ENCODE measurements at regions not wholly inside any gene's neighbourhood (a gene's known extent, or its start where the extent isn't known, plus 50 kb on each side); places are given as distances from the start of the nearest gene placed in this dataset.

DNA sequence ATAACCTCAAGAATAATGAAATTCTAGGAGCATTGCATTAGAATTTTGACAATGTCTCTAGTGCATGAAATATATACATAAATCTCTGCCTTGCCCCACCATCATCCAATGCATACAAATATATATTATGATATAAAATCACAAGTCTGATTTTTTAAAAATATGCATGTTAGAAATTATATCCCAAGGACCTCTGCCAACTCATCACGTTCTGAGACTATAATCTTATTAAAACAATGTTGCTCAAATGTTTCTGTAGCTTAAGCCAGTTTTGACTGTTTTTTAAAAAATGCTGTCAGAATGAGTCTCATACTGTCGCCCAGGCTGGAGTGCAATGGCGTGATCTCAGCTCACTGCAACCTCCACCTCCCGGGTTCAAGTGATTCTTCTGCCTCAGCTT, 287.0 kb upstream of the SOX4 start:
- Histone ChIP-seq H3K79me2 (ENCODE audit: insufficient read depth, low read depth) (no peaks in the 10 kb centered on the region), H3K9ac (no peak overlapping the region), H3K4me3 (IDR thresholded peaks at IDR 0.05; ENCODE audit: insufficient read depth, low read depth, low read length) (no peak overlapping the region), H3K27me3 (ENCODE audit: insufficient read depth, low read depth) (no peaks in the 10 kb centered on the region), H3K4me2 (no peak overlapping the region), H3K4me1 (ENCODE audit: low read depth, poor library complexity, severe bottlenecking) (no peaks in the 10 kb centered on the region), H2AFZ (ENCODE audit: low read depth) (no peak overlapping the region), H4K20me1 (ENCODE audit: insufficient read depth) (no peaks in the 10 kb centered on the region), H3K27ac (no peak overlapping the region), H3K36me3 (ENCODE audit: insufficient read depth) (no peaks in the 10 kb centered on the region)
- no peak for TF ChIP-seq CTCF (conservative IDR thresholded peaks at IDR 0.05; ENCODE audit: low read depth, low read length)

DNA sequence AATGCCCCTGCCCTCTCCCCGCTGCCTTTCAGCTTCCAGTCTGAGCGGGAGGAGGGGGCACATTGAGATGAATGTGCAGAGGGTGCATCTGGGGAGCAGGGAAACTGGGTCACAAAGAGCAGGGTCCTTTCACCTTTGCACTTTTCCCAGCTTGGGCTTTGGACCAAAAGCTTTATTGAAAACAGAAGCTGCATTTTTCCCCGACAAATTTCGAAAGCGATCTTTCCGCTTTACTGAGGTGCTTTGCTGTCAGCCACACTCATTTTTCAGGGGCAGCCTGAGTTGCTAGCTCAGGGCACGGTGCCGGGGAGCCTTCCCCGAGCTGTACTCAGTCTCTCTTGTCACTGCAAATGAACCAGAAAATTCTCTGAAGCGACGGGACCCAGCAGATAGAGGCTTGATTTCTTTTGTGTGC, 283.7 kb upstream of the SOX4 start:
- H4K20me1 ChIP-seq (ENCODE audit: insufficient read depth), result no peaks in the 10 kb centered on the region
- H3K9ac ChIP-seq, result no peak overlapping the region
- no peaks in the 10 kb centered on the region for H3K27me3 ChIP-seq (ENCODE audit: insufficient read depth, low read depth)
- TF ChIP-seq CTCF (conservative IDR thresholded peaks at IDR 0.05; ENCODE audit: low read depth, low read length), result no peak
- H3K79me2 ChIP-seq (ENCODE audit: insufficient read depth, low read depth), result no peaks in the 10 kb centered on the region
- no peak overlapping the region for H3K4me3 ChIP-seq (IDR thresholded peaks at IDR 0.05; ENCODE audit: insufficient read depth, low read depth, low read length)
- no peaks in the 10 kb centered on the region for H3K36me3 ChIP-seq (ENCODE audit: insufficient read depth)
- no peak overlapping the region for H2AFZ ChIP-seq (ENCODE audit: low read depth)
- no peak overlapping the region for H3K4me2 ChIP-seq
- H3K27ac ChIP-seq, result no peak overlapping the region
- H3K4me1 ChIP-seq (ENCODE audit: low read depth, poor library complexity, severe bottlenecking), result no peaks in the 10 kb centered on the region

GRCh38 chr6:21310568-21311140, 282.9 kb upstream of the SOX4 start:
- H3K27me3 ChIP-seq (ENCODE audit: insufficient read depth, low read depth), result no peaks in the 10 kb centered on the region
- H3K9ac ChIP-seq, result no peak overlapping the region
- no peak overlapping the region for H3K27ac ChIP-seq
- no peaks in the 10 kb centered on the region for H3K79me2 ChIP-seq (ENCODE audit: insufficient read depth, low read depth)
- no peaks in the 10 kb centered on the region for H3K36me3 ChIP-seq (ENCODE audit: insufficient read depth)
- H4K20me1 ChIP-seq (ENCODE audit: insufficient read depth), result no peaks in the 10 kb centered on the region
- H3K4me3 ChIP-seq (IDR thresholded peaks at IDR 0.05; ENCODE audit: insufficient read depth, low read depth, low read length), result no peak overlapping the region
- no peak overlapping the region for H3K4me2 ChIP-seq
- no peak overlapping the region for H2AFZ ChIP-seq (ENCODE audit: low read depth)
- no peak for TF ChIP-seq CTCF (conservative IDR thresholded peaks at IDR 0.05; ENCODE audit: low read depth, low read length)
- no peaks in the 10 kb centered on the region for H3K4me1 ChIP-seq (ENCODE audit: low read depth, poor library complexity, severe bottlenecking)

- H2AFZ ChIP-seq (ENCODE audit: low read depth), result no peak overlapping the region
- TF ChIP-seq CTCF (conservative IDR thresholded peaks at IDR 0.05; ENCODE audit: low read depth, low read length), result no peak
- no peak overlapping the region for H3K9ac ChIP-seq
- H3K79me2 ChIP-seq (ENCODE audit: insufficient read depth, low read depth), result no peaks in the 10 kb centered on the region
- H3K4me2 ChIP-seq, result no peak overlapping the region
- H3K27ac ChIP-seq, result no peak overlapping the region
- H3K4me3 ChIP-seq (IDR thresholded peaks at IDR 0.05; ENCODE audit: insufficient read depth, low read depth, low read length), result no peak overlapping the region
- no peaks in the 10 kb centered on the region for H3K4me1 ChIP-seq (ENCODE audit: low read depth, poor library complexity, severe bottlenecking)
- no peaks in the 10 kb centered on the region for H4K20me1 ChIP-seq (ENCODE audit: insufficient read depth)
- no peaks in the 10 kb centered on the region for H3K27me3 ChIP-seq (ENCODE audit: insufficient read depth, low read depth)
- no peaks in the 10 kb centered on the region for H3K36me3 ChIP-seq (ENCODE audit: insufficient read depth)
These were observed 281.4 kb upstream of the SOX4 start for GRCh38 chr6:21312118-21312517.

All from KMS-11 (cell line).